SK-N-MC (cell line): ENCODE measurements at regions not wholly inside any gene's neighbourhood (a gene's known extent, or its start where the extent isn't known, plus 50 kb on each side); places are given as distances from the start of the nearest gene placed in this dataset.

Experiments
- EZH2 ChIP-seq: fragments of 200-600 bp; sonication (generic); IDR thresholded peaks from one replicate; pipeline ENCODE4 v1.6.1; 2017; ENCODE audit warnings: antibody characterized with exemption
- POLR2AphosphoS5 ChIP-seq: IDR thresholded peaks from 2 replicates; pipeline ENCODE4 v1.6.1; 2012; ENCODE audit warnings: mild to moderate bottlenecking, low read depth, low read length, borderline replicate concordance

DNA sequence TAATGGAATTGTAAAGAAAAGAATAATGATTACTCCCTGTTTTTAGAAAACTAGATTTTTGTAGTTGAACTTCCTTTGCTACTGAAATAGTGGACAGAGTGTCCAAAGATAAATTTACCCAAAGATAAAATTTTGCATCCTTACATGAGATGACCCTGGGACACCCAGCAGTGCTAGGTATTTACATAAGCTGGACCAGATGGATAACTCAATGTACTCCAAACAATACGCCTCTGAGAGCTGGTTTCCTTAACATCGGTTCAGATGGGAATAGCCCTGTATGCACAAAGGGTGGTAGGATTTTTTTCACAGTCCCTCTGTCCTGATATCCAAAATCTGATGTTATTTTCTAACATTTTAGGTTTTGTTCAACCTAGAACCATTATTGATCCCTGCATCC lies 432.1 kb upstream of the ID2 start:
- TF ChIP-seq EZH2, result no peak
- TF ChIP-seq POLR2AphosphoS5, result no peak
